ENCODE measurements at regions not wholly inside any gene's neighbourhood (a gene's known extent, or its start where the extent isn't known, plus 50 kb on each side); places are given as distances from the start of the nearest gene placed in this dataset.

- no peak for DNase-seq (ENCODE audit: low read depth)
- no peak overlapping the region for H3K4me3 ChIP-seq (ENCODE audit: low read depth, low read length)
- in situ Hi-C loops (cut with HindIII; ENCODE audit: low sequenced_read_pairs), result no loop called here
- TF ChIP-seq CTCF (IDR thresholded peaks at IDR 0.05; ENCODE audit: low read depth, low read length, missing control alignments), result no peak
Measured at GRCh38 chr6:120055071-120055470, 705.5 kb upstream of the MAN1A1 start.

- DNase-seq (ENCODE audit: low read depth), result no peak
- in situ Hi-C loops (cut with HindIII; ENCODE audit: low sequenced_read_pairs), result no loop called here
- TF ChIP-seq CTCF (IDR thresholded peaks at IDR 0.05; ENCODE audit: low read depth, low read length, missing control alignments), result no peak
- no peak overlapping the region for H3K4me3 ChIP-seq (ENCODE audit: low read depth, low read length)
Measured at GRCh38 chr6:120039664-120040063, 690.1 kb upstream of the MAN1A1 start.

GRCh38 chr6:120031837-120032236 lies 682.3 kb upstream of the MAN1A1 start:
- no peak for DNase-seq (ENCODE audit: low read depth)
- TF ChIP-seq CTCF (IDR thresholded peaks at IDR 0.05; ENCODE audit: low read depth, low read length, missing control alignments), result no peak
- in situ Hi-C loops (cut with HindIII; ENCODE audit: low sequenced_read_pairs), result no loop called here
- no peak overlapping the region for H3K4me3 ChIP-seq (ENCODE audit: low read depth, low read length)

- no peak for DNase-seq (ENCODE audit: low read depth)
- in situ Hi-C loops (cut with HindIII; ENCODE audit: low sequenced_read_pairs), result no loop called here
- H3K4me3 ChIP-seq (ENCODE audit: low read depth, low read length), result no peak overlapping the region
- TF ChIP-seq CTCF (IDR thresholded peaks at IDR 0.05; ENCODE audit: low read depth, low read length, missing control alignments), result no peak
Measured at GRCh38 chr6:120026791-120027190, 677.2 kb upstream of the MAN1A1 start.

- no peak for DNase-seq (ENCODE audit: low read depth)
- H3K4me3 ChIP-seq (ENCODE audit: low read depth, low read length), result no peak overlapping the region
- in situ Hi-C loops (cut with HindIII; ENCODE audit: low sequenced_read_pairs), result no loop called here
Measured at GRCh38 chr6:120010075-120010474, 660.5 kb upstream of the MAN1A1 start.

GRCh38 chr6:120005292-120005976 lies 655.9 kb upstream of the MAN1A1 start:
- no peak for TF ChIP-seq CTCF (IDR thresholded peaks at IDR 0.05; ENCODE audit: low read depth, low read length, missing control alignments)
- in situ Hi-C loops (cut with HindIII; ENCODE audit: low sequenced_read_pairs), result no loop called here
- H3K4me3 ChIP-seq (ENCODE audit: low read depth, low read length), result no peak overlapping the region
- no peak for DNase-seq (ENCODE audit: low read depth)

More at GRCh38 chr6:120010075-120010474, 660.5 kb upstream of the MAN1A1 start:
- no peak for TF ChIP-seq CTCF (IDR thresholded peaks at IDR 0.05; ENCODE audit: low read depth, low read length, missing control alignments)
